HG02678 (cell line): ENCODE measurements at regions not wholly inside any gene's neighbourhood (a gene's known extent, or its start where the extent isn't known, plus 50 kb on each side); places are given as distances from the start of the nearest gene placed in this dataset.

Source experiments
- ATAC-seq: cut with Tn5 transposase; IDR thresholded peaks from one replicate; pipeline ENCODE4 v1.9.1; 2021; ENCODE audit warnings: mild to moderate bottlenecking, moderate library complexity; ENCODE audit not compliant: unreplicated experiment

DNA sequence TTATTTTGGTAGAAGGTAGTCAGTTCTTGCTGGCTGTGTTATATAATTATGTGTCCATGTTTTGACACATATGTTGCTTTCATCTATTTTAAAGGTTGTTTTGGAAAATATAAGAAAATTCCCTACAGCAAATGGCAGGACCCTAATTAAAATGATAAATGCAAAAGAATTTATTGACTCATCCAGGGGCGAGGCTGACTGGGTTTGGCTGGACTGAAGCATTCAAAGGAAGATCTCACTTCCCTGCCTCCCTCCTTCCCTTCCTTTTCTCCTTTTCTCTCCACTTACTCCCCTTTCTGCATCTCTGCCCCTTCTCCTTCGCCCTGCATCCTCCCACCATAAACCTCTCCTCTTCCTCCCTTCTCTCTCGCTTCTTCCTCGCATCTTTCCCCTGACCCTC lies 129.6 kb downstream of the SNAPC1 start:
- ATAC-seq: no peak

DNA sequence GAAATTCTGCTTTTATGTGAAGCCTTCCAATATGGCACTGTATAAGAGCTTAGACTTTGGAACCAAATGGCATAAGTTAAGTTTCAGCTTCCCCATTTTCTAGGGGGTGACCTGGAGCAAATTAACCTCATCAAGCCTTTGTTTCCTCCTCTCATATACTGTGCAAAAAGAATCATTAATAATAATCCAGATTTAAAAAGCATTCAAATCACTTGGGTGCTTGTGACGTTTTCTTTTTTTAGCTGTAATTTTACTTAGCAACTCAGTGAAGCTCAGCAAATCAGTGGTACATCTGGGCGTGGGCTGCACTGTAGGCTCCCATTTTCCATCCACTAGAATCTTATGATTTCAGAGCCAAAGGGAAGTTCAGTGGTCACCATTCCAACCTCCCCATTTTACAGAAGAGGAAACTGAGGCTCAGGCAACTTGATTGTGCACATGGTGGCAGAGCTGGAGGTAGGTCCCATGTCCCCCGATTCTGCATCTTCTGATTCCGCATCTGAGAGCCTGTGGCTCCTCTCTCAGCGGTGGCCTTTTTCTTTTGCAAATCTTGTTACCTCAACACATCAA lies 131.2 kb downstream of the SNAPC1 start:
- ATAC-seq: no peak

DNA sequence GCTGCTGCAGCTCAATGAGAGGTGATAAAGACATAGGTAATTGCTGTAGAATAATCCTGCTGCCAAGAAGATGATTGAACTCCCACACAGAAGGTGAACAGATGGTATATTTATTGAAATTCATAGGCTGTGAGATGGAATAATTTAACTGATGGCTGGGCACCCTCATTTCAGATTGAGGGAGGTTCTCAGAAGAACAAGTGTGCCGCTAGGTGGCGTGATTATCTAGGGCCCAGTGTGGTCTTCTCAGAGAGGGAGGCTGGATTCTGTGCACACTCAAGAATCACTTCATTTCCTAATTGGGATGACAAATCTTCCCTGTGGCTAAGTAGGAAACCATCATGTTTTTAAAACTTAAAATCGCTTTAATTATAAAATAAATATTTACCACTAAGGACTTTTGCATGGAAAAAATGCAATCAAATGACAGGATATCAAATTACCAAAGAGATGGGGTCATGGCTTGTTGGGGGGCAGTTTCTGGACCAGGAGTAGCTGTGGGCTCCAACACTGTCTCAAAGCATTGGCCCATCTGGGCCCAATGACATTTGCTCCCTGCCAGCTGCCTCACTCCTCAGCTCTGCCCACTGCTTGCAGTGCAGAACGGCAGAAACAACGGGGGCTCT lies 132.3 kb downstream of the SNAPC1 start:
- ATAC-seq: no peak

DNA sequence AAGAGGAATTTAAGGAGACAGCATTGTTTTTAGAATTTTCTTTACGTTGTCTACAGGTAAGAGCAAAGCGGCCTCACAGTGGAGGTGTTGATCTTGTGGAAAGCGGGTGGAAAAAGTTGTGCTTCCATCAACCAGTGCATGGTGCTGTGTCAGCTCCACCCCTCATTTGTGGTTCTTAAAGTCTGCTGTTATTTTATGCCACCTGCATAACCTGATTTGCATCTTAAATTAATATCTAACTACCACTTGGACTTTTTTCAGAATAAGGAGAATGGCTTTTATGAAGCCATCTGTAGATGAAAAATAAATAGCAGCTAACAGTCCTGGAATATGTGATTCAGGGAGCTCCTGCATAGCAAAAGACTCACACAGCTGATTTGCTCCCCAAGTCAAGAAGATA lies 135.1 kb downstream of the SNAPC1 start:
- ATAC-seq: no peak

DNA sequence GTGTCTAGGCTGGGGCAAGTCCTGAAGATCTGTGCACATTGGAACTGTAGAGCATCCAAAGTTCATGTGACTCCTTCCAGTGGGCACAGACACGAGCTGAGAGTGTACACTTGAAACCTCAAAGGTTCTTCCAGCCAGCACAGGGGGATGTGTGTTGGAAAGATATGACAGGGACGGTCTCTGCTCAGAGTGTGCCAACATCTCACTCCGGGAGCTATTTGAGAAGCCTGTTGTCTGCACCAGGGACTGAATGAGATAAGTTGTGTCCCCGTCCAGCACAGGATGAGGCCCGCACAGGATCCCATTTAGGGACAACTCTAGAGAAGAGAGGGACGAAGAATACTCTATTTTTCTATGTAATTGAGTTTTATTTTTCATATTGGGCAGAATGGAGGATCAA lies 136.3 kb downstream of the SNAPC1 start:
- ATAC-seq: no peak

DNA sequence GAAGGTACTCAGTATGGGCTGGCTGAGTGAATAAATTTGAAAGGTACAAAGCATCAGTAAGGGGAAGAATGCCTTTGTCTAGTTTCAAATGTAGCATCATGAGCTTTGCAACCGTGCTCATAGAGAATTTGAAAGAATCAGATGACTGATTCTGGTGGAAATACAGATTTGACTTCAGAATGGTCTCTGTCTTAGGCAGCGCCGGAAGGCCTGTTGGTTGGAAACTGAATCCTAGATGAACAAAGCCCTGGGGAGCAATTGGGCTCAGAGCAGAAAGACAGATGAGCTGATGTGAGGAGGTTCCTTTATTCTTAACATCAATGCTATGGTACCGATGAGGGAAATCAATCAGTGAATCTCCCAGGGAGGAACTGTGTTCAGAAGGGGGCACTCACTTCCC lies 137.3 kb downstream of the SNAPC1 start:
- no peak for ATAC-seq

DNA sequence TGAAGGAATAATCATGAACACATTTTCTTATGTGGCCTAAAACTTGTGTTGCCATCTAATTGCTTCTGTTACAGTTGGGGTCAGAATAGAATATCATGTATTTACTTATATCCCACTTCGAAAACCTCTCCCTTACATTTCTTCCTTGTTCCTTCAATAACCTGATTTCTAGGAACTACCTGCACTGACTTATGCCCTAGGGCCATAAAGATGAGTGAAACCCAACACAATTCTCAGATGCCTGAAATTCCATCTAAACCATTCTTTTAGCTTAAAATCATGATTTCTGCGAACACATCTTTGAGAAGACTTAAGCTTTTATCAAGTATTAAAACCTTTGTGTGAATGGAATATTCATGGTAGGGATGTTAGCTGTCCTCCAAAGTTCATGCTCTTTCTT lies 142.7 kb downstream of the SNAPC1 start:
- ATAC-seq: no peak

DNA sequence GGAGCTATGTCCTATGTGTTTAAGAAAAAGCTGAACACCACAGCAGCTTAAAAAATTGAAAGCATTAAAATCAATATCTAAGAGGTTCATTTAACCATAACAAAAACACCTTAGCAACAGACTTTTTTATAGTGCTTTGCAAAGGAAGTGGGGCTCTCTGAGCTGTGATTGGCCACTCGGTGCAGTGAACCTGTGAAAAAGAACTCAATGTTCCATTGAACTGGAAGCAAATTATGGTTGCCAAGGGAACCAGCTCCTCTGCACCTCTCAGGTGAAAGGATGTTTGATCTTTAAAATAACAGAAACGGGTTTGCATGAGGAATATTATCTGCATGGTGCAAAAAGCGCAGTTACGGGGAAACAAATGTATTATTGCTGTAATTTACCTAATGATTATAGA lies 149.4 kb downstream of the SNAPC1 start:
- ATAC-seq: no peak

DNA sequence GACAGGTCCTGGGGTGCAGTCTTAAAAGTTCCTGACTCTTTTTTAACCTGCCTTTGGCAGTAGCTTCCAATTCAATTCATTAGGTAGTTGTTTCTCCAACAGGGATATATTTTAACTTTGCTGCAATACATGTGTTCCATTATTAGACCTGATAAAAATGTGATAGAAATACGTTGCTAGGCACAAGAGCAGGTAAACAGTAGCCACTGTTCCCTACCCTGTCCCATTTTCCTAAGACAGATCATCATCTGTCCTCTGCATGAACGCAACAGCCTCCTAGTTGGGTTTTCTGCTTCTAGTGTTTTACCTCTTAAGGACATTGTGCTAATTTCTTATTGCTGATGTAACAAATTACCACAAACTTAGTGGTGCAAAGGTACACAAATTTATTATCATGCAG lies 156.8 kb downstream of the SNAPC1 start:
- no peak for ATAC-seq

DNA sequence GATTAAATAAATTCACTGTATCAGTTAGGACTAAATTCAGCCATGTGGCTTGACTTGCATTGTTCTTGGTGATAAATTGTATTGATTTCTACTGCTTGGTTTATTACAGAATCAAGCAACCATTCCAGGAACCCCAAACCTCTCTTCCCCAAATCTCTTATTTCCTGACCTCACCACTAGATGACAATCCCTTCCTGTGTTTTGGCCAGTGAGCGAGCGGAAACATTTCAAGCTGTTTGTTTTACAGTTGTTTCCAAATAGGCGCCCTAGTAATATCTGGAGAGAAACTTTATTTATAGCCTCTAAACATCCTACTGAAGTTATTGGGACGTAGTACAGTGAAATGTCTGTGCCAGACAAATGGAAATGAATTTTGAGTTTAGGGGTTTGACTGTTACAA lies 161.1 kb downstream of the SNAPC1 start:
- no peak for ATAC-seq

DNA sequence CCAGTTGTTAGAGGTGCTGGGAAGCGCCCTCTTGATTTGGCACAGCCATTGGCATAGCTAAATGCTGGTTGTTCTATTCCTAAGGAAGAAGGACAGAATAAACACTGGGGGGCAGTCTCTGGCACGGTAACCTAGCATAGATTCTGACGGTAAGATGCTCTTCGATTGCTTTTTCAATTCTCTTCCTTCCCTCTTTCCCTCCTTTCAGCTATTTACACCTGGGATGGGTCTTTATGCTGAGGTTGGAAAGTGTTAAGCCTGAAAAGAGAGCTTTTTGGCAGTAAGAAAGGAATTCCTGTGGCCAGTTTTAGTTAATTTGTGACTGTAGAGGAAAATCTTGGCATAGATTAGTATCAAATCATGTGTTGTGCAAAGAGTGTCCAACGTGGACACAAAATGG lies 162.8 kb downstream of the SNAPC1 start:
- no peak for ATAC-seq

DNA sequence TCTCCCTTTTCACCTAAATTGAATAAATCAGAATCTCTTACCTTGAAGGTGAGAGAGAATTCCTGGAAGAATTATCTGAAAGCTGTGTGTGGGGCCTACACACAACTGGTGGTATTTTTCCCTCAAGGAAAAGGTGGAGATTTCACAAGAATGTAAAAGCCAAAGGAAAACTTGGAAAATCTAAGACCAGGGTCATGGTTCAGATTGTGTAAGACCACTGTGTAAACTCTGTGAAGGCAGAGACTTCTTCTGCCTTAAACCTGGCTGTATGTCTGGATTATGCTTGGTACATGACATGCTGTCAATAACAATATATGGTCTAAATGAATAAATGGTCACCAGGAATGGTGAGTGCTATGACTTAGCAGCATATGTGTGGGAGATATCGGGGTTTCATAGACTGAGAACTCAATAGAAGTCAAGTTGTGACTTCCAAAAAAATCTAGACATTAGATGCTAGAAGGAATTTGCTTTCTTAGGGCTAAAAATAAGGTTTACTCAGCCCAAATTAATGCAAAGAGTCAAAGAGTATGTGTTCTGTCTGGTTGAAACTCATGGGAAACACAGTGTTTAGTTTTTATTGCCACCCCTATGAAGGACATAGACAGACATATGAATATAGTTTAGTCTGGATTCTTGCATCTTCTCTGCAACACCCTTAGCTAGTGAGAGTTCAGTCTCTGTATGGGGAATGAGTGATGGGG lies 163.7 kb downstream of the SNAPC1 start:
- ATAC-seq: no peak

DNA sequence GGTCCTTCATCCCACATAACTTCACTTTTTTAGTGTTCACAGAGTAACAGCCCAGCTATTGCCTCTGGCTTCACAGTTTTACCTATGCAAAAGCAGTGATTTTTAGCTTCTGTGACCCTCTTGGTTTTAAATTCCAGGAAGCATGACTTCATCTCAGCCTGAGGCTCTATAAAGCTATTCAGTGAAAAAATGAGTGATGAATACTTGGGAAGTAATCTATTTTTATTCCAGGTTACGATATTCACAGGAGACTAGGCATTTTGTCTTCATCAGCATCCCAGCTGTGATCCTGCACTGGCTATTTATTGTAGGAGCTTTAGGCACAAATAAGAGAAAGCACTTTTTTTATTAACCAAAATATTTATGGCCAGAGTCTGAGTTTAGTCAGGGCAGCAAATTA lies 164.8 kb downstream of the SNAPC1 start:
- no peak for ATAC-seq

DNA sequence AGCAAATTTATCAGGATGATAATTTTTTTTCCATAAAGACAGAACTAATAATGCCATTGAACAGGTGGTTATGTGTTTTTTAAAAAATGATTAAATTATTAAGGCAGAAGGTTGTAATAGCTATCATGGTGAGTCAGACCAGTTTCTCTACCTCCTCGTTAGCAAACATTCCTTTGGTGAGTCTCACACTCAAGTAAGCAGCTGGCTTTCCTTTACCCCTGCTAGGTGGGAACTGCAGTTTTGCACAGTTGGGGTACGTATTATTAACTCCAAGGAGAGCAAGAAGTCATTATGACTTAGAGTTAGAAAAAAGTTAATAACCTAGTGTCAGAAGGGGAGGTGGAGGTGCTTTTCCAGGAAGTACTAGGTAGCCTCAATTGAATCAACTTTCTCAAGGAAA lies 165.3 kb downstream of the SNAPC1 start:
- ATAC-seq: no peak

DNA sequence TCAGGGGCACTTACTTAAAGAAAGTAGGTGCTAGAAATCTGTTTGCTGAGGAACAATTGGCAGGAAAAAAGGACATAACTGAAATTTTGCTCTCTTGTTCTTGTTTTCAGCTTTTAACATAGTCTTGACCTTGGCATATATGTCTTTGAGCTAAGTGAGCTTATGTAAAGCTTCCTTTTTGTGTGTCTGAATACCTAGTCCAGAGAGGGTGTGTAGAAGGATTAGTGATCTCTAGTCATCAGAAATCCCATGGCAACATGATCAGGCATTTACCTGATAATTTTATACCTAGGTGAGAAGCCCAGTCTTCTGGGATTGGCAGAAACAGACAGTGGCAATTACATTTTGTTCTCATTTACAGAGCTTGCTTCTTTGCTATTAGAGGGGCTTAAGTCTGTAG lies 166.1 kb downstream of the SNAPC1 start:
- no peak for ATAC-seq

DNA sequence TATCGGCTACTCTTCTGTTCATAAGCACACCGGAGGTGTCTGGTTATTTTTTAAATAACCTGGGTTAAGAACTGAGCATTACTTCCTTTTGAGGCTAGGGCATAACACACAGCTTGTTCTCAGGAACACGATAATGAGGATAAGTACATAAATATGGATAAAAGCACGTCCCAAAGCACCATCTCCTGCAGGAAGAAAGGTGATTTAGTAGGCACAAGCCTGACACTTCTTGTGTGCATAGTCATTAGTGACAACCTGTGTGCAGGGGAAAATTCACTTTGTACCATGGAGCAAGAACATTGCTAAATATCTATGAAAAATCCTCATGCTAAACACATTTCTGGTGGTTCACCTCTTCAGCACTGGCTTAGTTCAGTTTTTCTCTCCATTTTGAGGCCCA lies 166.5 kb downstream of the SNAPC1 start:
- no peak for ATAC-seq

DNA sequence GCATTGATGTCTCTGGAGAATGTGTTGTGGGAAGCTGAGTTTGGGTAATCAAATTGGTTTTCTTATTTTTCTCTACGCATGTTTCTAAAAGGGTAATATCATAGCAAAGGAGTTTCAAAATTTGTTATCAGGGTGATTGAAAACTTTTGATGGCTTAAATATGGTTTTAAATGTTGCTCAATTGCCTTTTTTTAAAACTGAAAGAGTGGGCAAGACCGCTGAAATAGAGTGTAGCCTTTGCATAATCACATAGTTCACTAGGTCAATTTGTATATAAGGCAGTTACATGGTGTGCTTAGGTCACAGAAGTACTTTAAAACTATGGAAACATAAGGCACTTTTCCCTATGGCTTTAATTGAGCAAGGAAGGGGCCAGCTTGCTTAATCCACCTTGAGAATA lies 167.4 kb downstream of the SNAPC1 start:
- no peak for ATAC-seq

DNA sequence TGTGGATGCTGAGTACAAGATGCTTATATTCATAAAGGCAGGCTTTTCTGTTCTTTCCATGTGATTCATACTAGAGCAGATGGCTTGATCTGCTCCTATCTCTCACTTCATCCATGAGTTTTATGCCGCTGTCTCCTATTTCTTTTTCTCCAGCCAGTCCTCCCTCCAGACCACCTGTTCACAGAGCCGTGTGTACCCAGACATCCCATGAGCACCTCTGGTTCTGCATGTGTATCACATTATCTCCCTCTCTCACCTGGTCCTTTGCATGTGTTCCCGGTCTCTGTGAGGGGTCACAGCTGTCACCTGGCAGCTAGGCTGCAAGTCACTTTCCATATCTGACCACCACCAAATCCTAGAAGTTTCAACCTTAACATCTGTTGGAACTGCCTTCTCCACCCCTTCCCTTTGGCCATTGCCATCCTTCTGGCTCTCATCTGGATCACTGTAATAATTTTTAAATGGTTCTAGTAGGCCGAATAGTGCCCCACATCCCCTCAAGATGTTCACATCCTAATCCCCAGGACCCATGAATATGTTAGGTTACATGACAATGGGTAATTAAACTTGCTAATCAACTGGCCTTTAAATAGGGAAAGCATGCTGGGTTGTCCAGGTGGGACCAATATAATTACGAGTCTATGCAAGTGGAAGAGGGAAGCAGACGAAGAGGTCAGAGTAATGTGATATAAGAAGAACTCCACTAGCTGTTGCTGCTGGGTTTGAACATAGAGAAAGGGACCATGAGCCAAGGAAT lies 168.1 kb downstream of the SNAPC1 start:
- no peak for ATAC-seq

DNA sequence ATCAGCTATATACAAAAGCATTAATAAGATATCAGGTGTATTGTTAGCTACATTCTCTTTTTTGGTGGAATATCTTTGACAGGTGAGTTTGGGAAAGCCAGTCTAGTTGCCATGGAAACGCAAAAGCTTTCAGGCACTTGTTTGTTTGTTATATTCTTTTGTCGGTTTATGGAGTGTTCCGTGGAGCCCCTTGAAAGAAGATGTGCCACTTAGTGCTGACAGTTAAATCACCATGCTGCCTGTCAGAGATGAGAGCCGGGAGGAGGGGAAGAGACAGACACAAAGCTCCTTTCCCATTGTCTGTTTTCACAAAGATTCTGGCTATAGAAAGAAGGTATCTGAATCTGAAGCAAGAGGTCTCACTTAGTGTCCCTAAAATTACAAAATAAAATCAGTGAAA lies 170.8 kb downstream of the SNAPC1 start:
- ATAC-seq: no peak

DNA sequence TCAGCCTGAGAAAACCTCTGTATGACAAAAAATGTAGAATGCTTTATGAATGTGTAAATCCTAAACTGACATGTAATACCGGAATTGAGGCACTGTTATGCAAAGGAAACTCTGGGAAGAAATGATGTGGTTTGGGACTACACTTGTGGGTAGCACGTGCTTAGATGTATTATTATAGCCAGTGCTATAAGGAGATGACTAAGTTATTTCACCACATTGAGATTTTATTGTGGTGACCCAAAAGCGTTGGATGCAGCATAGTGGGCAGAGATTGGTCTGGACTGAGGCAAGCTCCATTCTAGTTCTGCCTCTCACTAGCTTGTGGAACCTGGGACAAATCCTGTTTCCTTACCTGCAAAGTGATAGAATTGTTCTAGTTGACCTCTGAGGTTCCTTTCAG lies 172.2 kb downstream of the SNAPC1 start:
- no peak for ATAC-seq

DNA sequence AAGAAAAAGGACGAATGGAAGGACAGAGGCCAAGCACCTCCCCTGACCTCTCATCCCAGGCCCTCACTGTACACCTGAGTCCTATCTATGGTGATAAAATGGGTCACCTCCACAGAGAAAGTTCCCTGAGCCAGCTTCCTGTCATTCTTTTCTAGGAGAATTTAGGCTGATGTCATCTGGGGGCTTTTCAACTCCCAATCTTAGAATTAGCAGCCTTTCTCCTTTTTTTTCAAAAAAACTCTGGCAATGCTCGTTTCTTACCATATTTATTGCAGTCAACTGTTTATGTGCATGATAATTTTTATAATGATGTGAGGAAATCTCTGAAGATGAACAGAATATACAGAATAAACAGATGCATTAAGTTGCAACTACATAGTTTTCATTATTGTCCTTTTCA lies 177.6 kb downstream of the SNAPC1 start:
- ATAC-seq: no peak
